H1 (cell line): ENCODE measurements at regions not wholly inside any gene's neighbourhood (a gene's known extent, or its start where the extent isn't known, plus 50 kb on each side); places are given as distances from the start of the nearest gene placed in this dataset.

Source experiments
- TCF12 ChIP-seq: IDR thresholded peaks from 2 replicates; pipeline ENCODE4 v1.6.1; 2011; ENCODE audit warnings: low read depth, mild to moderate bottlenecking, low read length
- ZNF274 ChIP-seq: IDR thresholded peaks from 2 replicates; pipeline ENCODE4 v1.7.0; 2012; ENCODE audit warnings: low read length, borderline replicate concordance; ENCODE audit errors: extremely low read depth
- TF ChIP-seq, protein P1 (sequence below): IDR thresholded peaks from 2 replicates; pipeline ENCODE4 v1.6.1; 2012; ENCODE audit warnings: low read length, inconsistent platforms

DNA sequence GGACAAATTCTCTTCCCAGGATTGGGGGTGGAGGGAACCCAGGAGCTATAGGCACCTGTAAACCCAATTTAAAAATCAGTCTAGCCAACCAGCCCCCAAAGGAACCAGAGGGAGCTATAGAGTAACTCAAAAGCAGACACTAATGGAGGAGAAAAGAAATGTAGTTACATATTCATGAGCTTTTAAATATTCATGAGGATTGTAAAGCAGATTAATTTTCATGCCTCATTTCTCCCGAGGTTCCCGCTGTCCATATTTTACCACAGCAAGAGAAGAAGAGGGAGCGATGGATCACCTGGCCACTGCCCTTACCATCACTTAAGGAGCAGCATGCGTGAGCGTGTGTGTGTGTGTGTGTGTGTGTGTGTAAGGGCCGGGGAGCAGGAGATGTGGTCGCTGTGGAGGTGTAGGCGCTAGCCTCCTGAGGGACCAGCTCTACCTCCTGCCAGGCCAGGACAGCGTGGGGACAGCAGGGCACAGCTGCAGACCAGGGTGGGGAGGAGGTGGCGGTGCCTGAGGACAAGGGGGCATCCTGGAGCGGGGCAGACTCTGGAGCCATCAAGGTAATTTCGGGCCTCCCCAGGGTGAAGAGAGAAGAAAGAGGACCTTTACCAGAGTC lies 100.7 kb upstream of the THY1 start (continued):
- TF ChIP-seq, protein P1, sequence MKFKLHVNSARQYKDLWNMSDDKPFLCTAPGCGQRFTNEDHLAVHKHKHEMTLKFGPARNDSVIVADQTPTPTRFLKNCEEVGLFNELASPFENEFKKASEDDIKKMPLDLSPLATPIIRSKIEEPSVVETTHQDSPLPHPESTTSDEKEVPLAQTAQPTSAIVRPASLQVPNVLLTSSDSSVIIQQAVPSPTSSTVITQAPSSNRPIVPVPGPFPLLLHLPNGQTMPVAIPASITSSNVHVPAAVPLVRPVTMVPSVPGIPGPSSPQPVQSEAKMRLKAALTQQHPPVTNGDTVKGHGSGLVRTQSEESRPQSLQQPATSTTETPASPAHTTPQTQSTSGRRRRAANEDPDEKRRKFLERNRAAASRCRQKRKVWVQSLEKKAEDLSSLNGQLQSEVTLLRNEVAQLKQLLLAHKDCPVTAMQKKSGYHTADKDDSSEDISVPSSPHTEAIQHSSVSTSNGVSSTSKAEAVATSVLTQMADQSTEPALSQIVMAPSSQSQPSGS, result no peak
- TF ChIP-seq ZNF274 (no peak), TCF12 (no peak)
